ENCODE measurements at regions not wholly inside any gene's neighbourhood (a gene's known extent, or its start where the extent isn't known, plus 50 kb on each side); places are given as distances from the start of the nearest gene placed in this dataset.
A peak's percentile ranks its signal among the peaks of the same experiment; 100 is the strongest.

GRCh38 chr6:71124340-71124739 is 164.3 kb upstream of the OGFRL1 start:
- no peaks in the 10 kb centered on the region for H3K36me3 ChIP-seq
- no peaks in the 10 kb centered on the region for H3K27me3 ChIP-seq
- no peak overlapping the region for H3K4me3 ChIP-seq
- H3K9me3 ChIP-seq (replicated peaks), result no peaks in the 10 kb centered on the region
- no peak for DNase-seq
- H3K4me1 ChIP-seq, result no peaks in the 10 kb centered on the region; the same call in 1 of the 2 replicates
- H3K27ac ChIP-seq, result no peak overlapping the region

- DNase-seq, result no peak
- H3K4me1 ChIP-seq, result no peaks in the 10 kb centered on the region; the same call in 1 of the 2 replicates
- no peak overlapping the region for H3K27ac ChIP-seq
- no peaks in the 10 kb centered on the region for H3K9me3 ChIP-seq (replicated peaks)
- H3K36me3 ChIP-seq, result no peaks in the 10 kb centered on the region
- no peaks in the 10 kb centered on the region for H3K27me3 ChIP-seq
- H3K4me3 ChIP-seq, result no peak overlapping the region
Observed at GRCh38 chr6:71125216-71125615, 163.4 kb upstream of the OGFRL1 start.

GRCh38 chr6:71126506-71126905 is 162.1 kb upstream of the OGFRL1 start:
- H3K36me3 ChIP-seq, result no peaks in the 10 kb centered on the region
- H3K4me1 ChIP-seq, result no peaks in the 10 kb centered on the region; the same call in 1 of the 2 replicates
- no peaks in the 10 kb centered on the region for H3K27me3 ChIP-seq
- no peaks in the 10 kb centered on the region for H3K9me3 ChIP-seq (replicated peaks)
- H3K27ac ChIP-seq, result no peak overlapping the region
- H3K4me3 ChIP-seq, result no peak overlapping the region
- no peak for DNase-seq

GRCh38 chr6:71127374-71127773 is 161.2 kb upstream of the OGFRL1 start:
- Histone ChIP-seq H3K4me1 (no peaks in the 10 kb centered on the region; the same call in 1 of the 2 replicates), H3K27ac (no peak overlapping the region), H3K27me3 (no peaks in the 10 kb centered on the region), H3K36me3 (no peaks in the 10 kb centered on the region), H3K4me3 (no peak overlapping the region), H3K9me3 (replicated peaks) (no peaks in the 10 kb centered on the region)
- DNase-seq, result no peak

GRCh38 chr6:71130277-71130676 is 158.3 kb upstream of the OGFRL1 start:
- H3K4me3 ChIP-seq, result no peak overlapping the region
- DNase-seq, result no peak

GRCh38 chr6:71134929-71135642 is 153.5 kb upstream of the OGFRL1 start:
- H3K4me3 ChIP-seq, result no peak overlapping the region
- no peaks in the 10 kb centered on the region for H3K4me1 ChIP-seq
- H3K9me3 ChIP-seq (replicated peaks), result no peaks in the 10 kb centered on the region
- no peak overlapping the region for H3K27ac ChIP-seq
- DNase-seq, result no peak
- H3K27me3 ChIP-seq, result no peaks in the 10 kb centered on the region
- H3K36me3 ChIP-seq, result no peaks in the 10 kb centered on the region

More at GRCh38 chr6:71130277-71130676, 158.3 kb upstream of the OGFRL1 start:
- Histone ChIP-seq H3K9me3 (replicated peaks) (no peaks in the 10 kb centered on the region), H3K36me3 (no peaks in the 10 kb centered on the region), H3K4me1 (no peaks in the 10 kb centered on the region), H3K27me3 (no peaks in the 10 kb centered on the region), H3K27ac (no peak overlapping the region)

GRCh38 chr6:71137973-71138372 is 150.6 kb upstream of the OGFRL1 start:
- Histone ChIP-seq H3K27ac (no peak overlapping the region), H3K4me3 (no peak overlapping the region), H3K36me3 (no peaks in the 10 kb centered on the region), H3K27me3 (no peaks in the 10 kb centered on the region), H3K9me3 (replicated peaks) (no peaks in the 10 kb centered on the region), H3K4me1 (no peaks in the 10 kb centered on the region)
- no peak for DNase-seq

GRCh38 chr6:71138376-71138775 is 150.2 kb upstream of the OGFRL1 start:
- Histone ChIP-seq H3K4me1 (no peaks in the 10 kb centered on the region), H3K4me3 (no peak overlapping the region), H3K27me3 (no peaks in the 10 kb centered on the region), H3K36me3 (no peaks in the 10 kb centered on the region), H3K27ac (no peak overlapping the region), H3K9me3 (replicated peaks) (no peaks in the 10 kb centered on the region)
- DNase-seq, result no peak

GRCh38 chr6:71139249-71139648 is 149.4 kb upstream of the OGFRL1 start:
- peak; percentile 18 to 32 for DNase-seq

GRCh38 chr6:71153755-71154325 is 134.8 kb upstream of the OGFRL1 start:
- H3K36me3 ChIP-seq, result no peaks in the 10 kb centered on the region
- H3K4me3 ChIP-seq, result no peak overlapping the region
- DNase-seq, result no peak
- H3K4me1 ChIP-seq, result no peaks in the 10 kb centered on the region
- H3K27me3 ChIP-seq, result no peaks in the 10 kb centered on the region
- no peaks in the 10 kb centered on the region for H3K9me3 ChIP-seq (replicated peaks)
- no peak overlapping the region for H3K27ac ChIP-seq

More at GRCh38 chr6:71139249-71139648, 149.4 kb upstream of the OGFRL1 start:
- Histone ChIP-seq H3K4me1 (no peaks in the 10 kb centered on the region), H3K36me3 (no peaks in the 10 kb centered on the region), H3K27me3 (no peaks in the 10 kb centered on the region), H3K9me3 (replicated peaks) (no peaks in the 10 kb centered on the region), H3K27ac (no peak overlapping the region), H3K4me3 (no peak overlapping the region)

- no peaks in the 10 kb centered on the region for H3K9me3 ChIP-seq (replicated peaks)
- no peaks in the 10 kb centered on the region for H3K27me3 ChIP-seq
- DNase-seq, result no peak
- no peaks in the 10 kb centered on the region for H3K4me1 ChIP-seq
- H3K27ac ChIP-seq, result no peak overlapping the region
- H3K36me3 ChIP-seq, result no peaks in the 10 kb centered on the region
- no peak overlapping the region for H3K4me3 ChIP-seq
Observed at GRCh38 chr6:71157345-71157744, 131.3 kb upstream of the OGFRL1 start.

- H3K27me3 ChIP-seq, result no peaks in the 10 kb centered on the region
- no peak overlapping the region for H3K4me3 ChIP-seq
- no peaks in the 10 kb centered on the region for H3K4me1 ChIP-seq
- H3K27ac ChIP-seq, result no peak overlapping the region
- no peaks in the 10 kb centered on the region for H3K36me3 ChIP-seq
- H3K9me3 ChIP-seq (replicated peaks), result no peaks in the 10 kb centered on the region
- no peak for DNase-seq
Observed at GRCh38 chr6:71164890-71165289, 123.7 kb upstream of the OGFRL1 start.

GRCh38 chr6:71168233-71168765 is 120.3 kb upstream of the OGFRL1 start:
- H3K27ac ChIP-seq, result no peak overlapping the region
- no peak overlapping the region for H3K4me3 ChIP-seq
- no peak for DNase-seq
- H3K9me3 ChIP-seq (replicated peaks), result no peaks in the 10 kb centered on the region
- H3K36me3 ChIP-seq, result no peaks in the 10 kb centered on the region
- no peaks in the 10 kb centered on the region for H3K4me1 ChIP-seq
- H3K27me3 ChIP-seq, result no peaks in the 10 kb centered on the region

GRCh38 chr6:71171497-71172070 is 117.0 kb upstream of the OGFRL1 start:
- H3K9me3 ChIP-seq (replicated peaks), result no peaks in the 10 kb centered on the region
- no peaks in the 10 kb centered on the region for H3K27me3 ChIP-seq
- H3K27ac ChIP-seq, result no peak overlapping the region
- DNase-seq, result no peak
- H3K36me3 ChIP-seq, result no peaks in the 10 kb centered on the region
- no peak overlapping the region for H3K4me3 ChIP-seq
- H3K4me1 ChIP-seq, result no peaks in the 10 kb centered on the region

- Histone ChIP-seq H3K27ac (no peak overlapping the region), H3K4me3 (no peak overlapping the region), H3K27me3 (no peaks in the 10 kb centered on the region), H3K36me3 (no peaks in the 10 kb centered on the region), H3K4me1 (no peaks in the 10 kb centered on the region), H3K9me3 (replicated peaks) (no peaks in the 10 kb centered on the region)
- DNase-seq, result no peak
Observed at GRCh38 chr6:71179249-71179885, 109.2 kb upstream of the OGFRL1 start.

Data from SJCRH30 (cell line).